Breast epithelium (tissue), 4 donors: ENCODE measurements at regions not wholly inside any gene's neighbourhood (a gene's known extent, or its start where the extent isn't known, plus 50 kb on each side); places are given as distances from the start of the nearest gene placed in this dataset.

Experiments
- DNase-seq, 2 donors: peaks; one replicate each; pipeline ENCODE4 v3.0.0-alpha.2; 2019; ENCODE audit warnings: low spot score in 2 of 2
- H3K27ac ChIP-seq, 2 donors: fragments of 200-600 bp; sonication (generic) in 1 of 2; one replicate each; pipeline ENCODE4 v1.5.1; 2016 to 2019; ENCODE audit warnings: mild to moderate bottlenecking in 1 of 2
- H3K27me3 ChIP-seq, 2 donors: fragments of 200-600 bp; sonication (generic) in 1 of 2; one replicate each; pipeline versions ENCODE4 v1.5.1 to v1.6.0; 2017 to 2019; ENCODE audit warnings: control low read depth in 1 of 2, mild to moderate bottlenecking in 1 of 2
- H3K36me3 ChIP-seq: fragments of 200-600 bp; one replicate; pipeline ENCODE4 v1.5.1; 2019
- H3K4me1 ChIP-seq, 2 donors: fragments of 200-600 bp; sonication (generic); one replicate each; pipeline ENCODE4 v1.5.1; 2016 to 2019; ENCODE audit warnings: control low read depth in 1 of 2
- H3K4me3 ChIP-seq, 3 donors: fragments of 200-600 bp; sonication (generic); 1 replicate in 2 of 3; 2 replicates in 1 of 3; pipeline ENCODE4 v1.5.1; 2016 to 2019; ENCODE audit warnings: mild to moderate bottlenecking in 3 of 3, moderate library complexity in 2 of 3
- H3K9me3 ChIP-seq, 2 donors: fragments of 200-600 bp; sonication (generic) in 1 of 2; one replicate each; pipeline ENCODE4 v1.5.1; 2016 to 2019; ENCODE audit warnings: control low read depth in 1 of 2
- CTCF ChIP-seq, 3 donors: fragments of 450-650 bp; IDR thresholded peaks; one replicate each; pipeline ENCODE4 v1.5.1; 2016 to 2017; ENCODE audit warnings: antibody characterized with exemption in 3 of 3, mild to moderate bottlenecking in 3 of 3, moderate library complexity in 3 of 3
- POLR2A ChIP-seq: fragments of 450-650 bp; IDR thresholded peaks from one replicate; pipeline ENCODE4 v1.6.1; 2016; ENCODE audit warnings: antibody characterized with exemption, mild to moderate bottlenecking, moderate library complexity
- POLR2AphosphoS5 ChIP-seq, 3 donors: sonication (generic); formaldehyde crosslinking; IDR thresholded peaks; one replicate each; pipeline ENCODE4 v1.6.1; 2017; ENCODE audit warnings: antibody characterized with exemption in 3 of 3
- intact Hi-C: fragments of 100-400 bp; cut with DNase I; formaldehyde crosslinking; loops from one replicate; pipeline ENCODE4 v1.15.1; 2023; ENCODE audit warnings: low total_unique reads

GRCh38 chr5:124079062-124079461, 567.1 kb downstream of the CSNK1G3 start:
- no peaks in the 10 kb centered on the region for H3K27me3 ChIP-seq
- no peak overlapping the region for H3K27ac ChIP-seq
- H3K36me3 ChIP-seq = no peaks in the 10 kb centered on the region
- H3K9me3 ChIP-seq = no peaks in the 10 kb centered on the region
- TF ChIP-seq CTCF (IDR thresholded peaks at IDR 0.05) = no peak
- no peak for TF ChIP-seq POLR2A
- no peak for TF ChIP-seq POLR2AphosphoS5 (IDR thresholded peaks at IDR 0.05)
- no peak for DNase-seq
- intact Hi-C loops = no loop called here
- H3K4me3 ChIP-seq = no peak overlapping the region
- H3K4me1 ChIP-seq = no peaks in the 10 kb centered on the region

- Histone ChIP-seq H3K36me3 (no peaks in the 10 kb centered on the region), H3K9me3 (no peaks in the 10 kb centered on the region), H3K4me1 (no peaks in the 10 kb centered on the region), H3K4me3 (no peak overlapping the region), H3K27ac (no peak overlapping the region), H3K27me3 (no peaks in the 10 kb centered on the region)
- no peak for TF ChIP-seq POLR2AphosphoS5 (IDR thresholded peaks at IDR 0.05)
- no peak for TF ChIP-seq CTCF (IDR thresholded peaks at IDR 0.05)
- no peak for TF ChIP-seq POLR2A
- intact Hi-C loops = no loop called here
- DNase-seq = no peak
Measured at GRCh38 chr5:124074500-124074899, 562.5 kb downstream of the CSNK1G3 start.

GRCh38 chr5:124072570-124072969, 560.6 kb downstream of the CSNK1G3 start:
- Histone ChIP-seq H3K27ac (no peak overlapping the region), H3K9me3 (no peaks in the 10 kb centered on the region), H3K27me3 (no peaks in the 10 kb centered on the region), H3K4me3 (no peak overlapping the region), H3K4me1 (no peaks in the 10 kb centered on the region), H3K36me3 (no peaks in the 10 kb centered on the region)
- no peak for DNase-seq
- no peak for TF ChIP-seq CTCF (IDR thresholded peaks at IDR 0.05)
- TF ChIP-seq POLR2AphosphoS5 (IDR thresholded peaks at IDR 0.05) = no peak
- intact Hi-C loops = no loop called here

- Histone ChIP-seq H3K4me3 (no peak overlapping the region), H3K4me1 (no peaks in the 10 kb centered on the region), H3K9me3 (no peaks in the 10 kb centered on the region), H3K27ac (no peak overlapping the region), H3K27me3 (no peaks in the 10 kb centered on the region), H3K36me3 (no peaks in the 10 kb centered on the region)
- TF ChIP-seq POLR2AphosphoS5 (IDR thresholded peaks at IDR 0.05) (no peak), POLR2A (no peak), CTCF (IDR thresholded peaks at IDR 0.05) (no peak)
- no peak for DNase-seq
- intact Hi-C loops = no loop called here
Measured at GRCh38 chr5:124071039-124071438, 559.1 kb downstream of the CSNK1G3 start.

- intact Hi-C loops = no loop called here
- H3K27ac ChIP-seq = no peak overlapping the region
- no peaks in the 10 kb centered on the region for H3K9me3 ChIP-seq
- H3K27me3 ChIP-seq = no peaks in the 10 kb centered on the region
- H3K4me3 ChIP-seq = no peak overlapping the region
- no peaks in the 10 kb centered on the region for H3K36me3 ChIP-seq
- H3K4me1 ChIP-seq = no peaks in the 10 kb centered on the region
- TF ChIP-seq CTCF (IDR thresholded peaks at IDR 0.05) (no peak), POLR2A (no peak), POLR2AphosphoS5 (IDR thresholded peaks at IDR 0.05) (no peak)
- no peak for DNase-seq
Measured at GRCh38 chr5:124065508-124065907, 553.5 kb downstream of the CSNK1G3 start.
